CD4-positive, alpha-beta T cell treated with Interleukin-6 at 100 ng/mL for 8 hours (primary cell): ENCODE measurements at regions not wholly inside any gene's neighbourhood (a gene's known extent, or its start where the extent isn't known, plus 50 kb on each side); places are given as distances from the start of the nearest gene placed in this dataset.
A peak's percentile ranks its signal among the peaks of the same experiment; 100 is the strongest.
"Not testable (repeated sequence)": the region's sequence is repeated elsewhere in the genome, so short reads cannot be mapped to it uniquely, and the experiment has no call there.

Source experiments
- DNase-seq: peaks from one replicate; pipeline ENCODE4 v3.0.0-alpha.2; 2020; ENCODE audit warnings: mixed read lengths, low spot score

DNA sequence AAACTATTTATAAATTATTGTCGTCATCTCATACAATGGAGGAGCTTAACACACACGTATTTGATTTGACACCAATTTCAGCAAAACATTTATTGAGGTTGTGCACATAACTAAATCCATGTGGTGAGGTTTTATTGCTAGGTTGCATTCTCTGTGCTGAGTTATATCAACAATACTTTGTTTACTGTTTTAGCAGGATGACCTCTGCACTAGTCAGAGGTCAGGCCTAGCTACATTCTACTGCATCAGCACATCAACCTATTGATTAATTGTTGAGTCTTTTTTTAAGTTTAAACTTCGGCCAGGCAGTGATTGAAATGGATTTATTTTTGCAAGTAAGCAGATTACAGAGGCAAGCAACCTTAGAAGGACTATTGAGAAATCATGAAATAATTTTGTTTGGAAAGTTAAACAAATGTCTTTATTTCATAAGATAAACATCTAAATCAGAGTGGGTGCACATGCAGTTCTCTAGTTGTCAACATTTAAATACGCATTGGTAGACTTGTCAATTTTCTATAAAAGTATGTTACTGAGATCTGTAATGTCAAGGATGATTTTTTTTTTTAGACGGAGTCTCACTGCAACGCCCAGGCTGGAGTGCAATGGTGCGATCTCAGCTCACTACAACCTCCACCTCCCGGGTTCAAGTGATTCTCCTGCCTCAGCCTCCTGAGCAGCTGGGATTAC, 75.2 kb upstream of the CD28 start:
- DNase-seq, result no peak

DNA sequence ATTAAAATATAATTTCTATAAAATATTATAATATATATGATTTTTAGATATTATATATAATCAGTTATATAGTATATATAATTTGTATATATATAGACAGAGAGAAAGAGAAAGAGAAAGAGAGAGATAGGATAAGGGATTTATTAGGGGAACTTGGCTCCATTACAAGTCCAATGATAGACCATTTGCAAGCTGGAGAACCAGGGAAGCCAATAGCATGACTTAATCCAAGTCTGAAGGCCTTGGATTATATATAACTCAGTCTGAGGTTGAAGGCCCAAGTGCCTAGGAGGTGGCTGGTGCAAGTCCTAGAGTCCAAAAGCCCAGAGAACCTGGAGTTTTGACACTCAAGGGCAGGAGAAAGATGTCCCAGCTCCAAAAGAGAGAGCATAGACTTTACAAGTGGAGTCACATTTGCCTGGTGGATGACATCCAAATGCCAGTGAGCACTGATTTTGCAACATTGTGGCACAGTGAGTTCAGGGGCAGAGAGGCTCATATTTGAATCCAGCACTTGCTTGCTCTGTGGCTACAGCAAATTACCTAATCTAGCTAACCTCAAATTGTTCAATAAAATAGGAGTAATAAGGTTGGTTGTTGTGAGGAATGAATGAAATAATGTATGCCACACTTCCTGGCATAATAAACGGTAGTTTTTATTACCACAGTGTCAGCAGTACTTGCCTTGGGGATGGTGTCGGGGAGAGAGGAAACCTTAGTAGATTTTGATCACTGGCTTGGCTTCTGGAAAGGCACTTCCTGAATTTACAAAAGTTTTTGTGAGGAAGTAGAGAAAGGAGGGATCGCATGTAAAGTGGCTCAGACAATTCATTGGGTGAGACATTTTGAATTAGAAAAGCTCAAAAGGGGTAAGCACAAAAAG, 69.6 kb upstream of the CD28 start:
- no peak for DNase-seq

DNA sequence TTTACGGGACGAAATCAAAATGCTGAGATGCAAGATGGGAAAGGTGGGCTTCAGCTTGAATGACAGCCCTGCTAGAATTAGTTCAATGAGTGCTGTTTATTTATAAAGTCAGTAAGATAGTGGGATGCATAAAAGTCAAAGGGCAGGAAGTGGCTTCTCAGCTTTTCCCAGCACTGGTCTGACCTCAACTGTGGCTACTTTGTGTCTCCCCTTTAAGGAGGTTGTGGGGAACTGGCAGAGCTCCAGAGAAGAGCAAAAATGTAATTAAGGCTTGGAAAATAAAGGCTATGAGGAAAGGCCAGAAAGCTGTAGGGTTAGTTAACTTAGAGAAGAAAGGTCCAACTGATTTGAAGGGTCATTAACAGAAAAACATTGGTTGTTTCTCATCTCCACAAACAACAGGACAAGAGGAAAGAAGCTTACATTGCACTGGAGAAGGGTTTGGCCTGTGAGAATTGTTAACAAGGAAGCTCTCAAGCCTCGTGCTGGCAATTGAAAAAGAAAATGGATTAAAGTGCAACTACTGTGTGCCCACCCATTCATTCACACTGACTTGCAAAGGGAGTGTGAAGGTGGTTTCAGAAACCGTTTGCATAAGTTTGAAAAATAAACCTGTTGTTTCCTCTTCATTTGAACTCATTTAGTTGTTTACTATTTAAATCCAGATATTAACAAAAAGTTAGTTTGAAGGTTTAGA, 68.8 kb upstream of the CD28 start:
- no peak for DNase-seq

DNA sequence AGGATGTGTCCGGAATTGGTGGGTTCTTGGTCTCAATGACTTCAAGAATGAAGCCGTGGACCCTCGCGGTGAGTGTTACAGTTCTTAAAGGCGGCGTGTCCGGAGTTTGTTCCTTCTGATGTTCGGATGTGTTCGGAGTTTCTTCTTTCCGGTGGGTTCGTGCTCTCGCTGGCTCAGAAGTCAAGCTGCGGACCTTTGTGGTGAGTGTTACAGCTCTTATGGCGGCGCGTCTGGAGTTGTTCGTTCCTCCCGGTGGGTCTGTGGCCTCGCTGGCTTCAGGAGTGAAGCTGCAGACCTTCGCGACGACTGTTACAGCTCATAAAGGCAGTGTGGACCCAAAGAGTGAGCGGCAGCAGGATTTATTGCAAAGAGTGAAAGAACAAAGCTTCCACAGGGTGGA, 64.6 kb upstream of the CD28 start:
- DNase-seq, result not testable (repeated sequence)

DNA sequence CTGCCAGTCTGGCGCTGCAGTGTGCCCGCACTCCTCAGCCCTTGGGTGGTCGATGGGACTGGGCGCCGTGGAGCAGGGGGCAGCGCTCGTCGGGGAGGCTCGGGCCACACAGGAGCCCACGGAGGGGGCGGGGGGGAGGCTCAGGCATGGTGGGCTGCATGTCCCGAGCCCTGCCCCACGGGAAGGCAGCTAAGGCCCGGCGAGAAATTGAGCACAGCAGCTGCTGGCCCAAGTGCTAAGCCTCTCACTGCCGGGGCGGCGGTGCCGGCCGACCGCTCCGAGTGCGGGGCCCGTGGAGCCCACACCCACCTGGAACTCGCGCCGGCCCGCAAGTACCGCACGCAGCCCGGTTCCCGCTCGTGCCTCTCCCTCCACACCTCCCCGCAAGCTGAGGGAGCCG, 63.6 kb upstream of the CD28 start:
- DNase-seq, result not testable (repeated sequence)

DNA sequence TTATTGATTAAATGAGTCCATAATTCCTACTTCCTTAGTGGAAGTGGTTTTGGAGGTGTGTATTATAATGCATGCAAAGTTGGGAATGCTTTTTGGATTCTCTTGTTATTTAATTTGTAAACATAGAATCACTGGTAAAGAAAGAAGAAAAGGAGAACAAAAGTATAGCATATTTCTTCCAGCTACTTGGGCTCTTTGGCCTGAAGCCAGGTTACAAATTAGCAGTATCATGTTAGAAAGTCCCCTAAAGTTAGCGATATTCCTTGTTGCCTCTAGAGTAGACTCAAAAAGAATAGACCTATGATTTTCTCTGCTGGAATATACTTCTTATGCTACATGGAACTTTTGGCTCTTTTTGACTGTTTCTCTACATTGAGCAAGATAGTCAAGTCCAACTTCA, 60.6 kb upstream of the CD28 start:
- DNase-seq, result no peak

DNA sequence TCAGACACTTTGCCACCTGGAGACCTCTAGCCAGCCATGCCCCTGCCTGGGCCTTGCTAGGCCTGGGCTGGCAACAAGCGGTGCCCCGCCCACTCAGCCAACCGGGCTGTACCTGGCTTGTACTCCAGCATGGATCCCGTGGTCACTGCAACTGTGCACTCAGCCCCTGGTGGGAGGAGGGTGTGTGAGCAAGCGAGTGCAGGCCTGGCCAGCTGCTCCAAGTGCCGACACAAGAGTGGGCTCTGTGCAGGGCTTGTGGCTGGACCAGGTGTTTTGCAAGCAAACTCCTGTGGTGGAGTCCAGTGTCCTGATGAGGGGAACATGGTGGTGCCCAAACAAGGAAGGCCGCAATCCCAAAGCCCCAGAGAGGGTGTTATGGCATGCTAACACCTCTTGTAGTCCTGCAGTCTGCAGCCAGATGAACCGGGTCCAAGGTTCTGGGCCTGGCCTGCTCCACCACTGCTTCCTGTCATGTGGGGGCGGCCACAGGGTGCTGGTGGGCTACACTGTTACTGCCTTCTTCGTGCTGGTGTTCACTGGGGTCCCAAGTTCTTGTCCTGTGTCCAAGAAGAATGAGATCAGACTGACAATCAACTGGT, 60.1 kb upstream of the CD28 start:
- DNase-seq, result no peak

DNA sequence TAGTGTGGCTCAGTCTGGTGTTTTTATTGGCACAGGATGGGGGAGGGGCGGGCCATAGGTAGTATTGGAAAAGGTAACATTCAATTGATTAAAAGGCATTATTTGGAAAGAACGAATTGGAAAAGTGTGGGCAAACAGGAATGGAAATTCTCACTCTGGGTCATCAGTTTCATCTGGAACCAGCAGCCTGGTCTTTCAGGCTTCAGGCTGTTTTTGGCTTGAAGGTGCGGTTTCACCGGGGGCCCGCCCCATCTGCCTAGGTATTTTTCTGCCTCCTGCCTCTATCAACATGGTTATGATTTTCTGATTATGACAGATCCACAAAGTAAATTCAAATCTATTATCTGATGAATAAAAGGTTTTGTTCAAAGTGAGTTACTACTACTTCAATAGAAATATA, 59.5 kb upstream of the CD28 start:
- DNase-seq, result no peak

DNA sequence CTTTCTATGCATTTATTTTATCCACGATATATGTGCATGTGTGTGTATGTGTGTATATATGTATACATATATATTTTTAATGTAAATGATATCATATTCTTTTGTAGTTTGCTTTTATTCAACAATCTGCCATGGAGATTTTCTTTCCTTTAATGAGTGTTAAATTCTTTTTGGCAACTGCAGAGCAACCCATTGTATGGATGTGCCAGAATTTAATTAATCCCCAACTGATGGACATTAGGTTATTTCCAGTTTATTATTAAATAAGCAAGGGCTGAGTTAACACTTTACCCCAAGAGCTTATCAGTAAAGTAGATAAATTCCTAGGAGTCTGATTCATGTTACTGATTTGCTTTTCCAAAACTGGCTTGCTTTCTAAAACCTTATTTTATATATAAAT, 58.9 kb upstream of the CD28 start:
- no peak for DNase-seq

DNA sequence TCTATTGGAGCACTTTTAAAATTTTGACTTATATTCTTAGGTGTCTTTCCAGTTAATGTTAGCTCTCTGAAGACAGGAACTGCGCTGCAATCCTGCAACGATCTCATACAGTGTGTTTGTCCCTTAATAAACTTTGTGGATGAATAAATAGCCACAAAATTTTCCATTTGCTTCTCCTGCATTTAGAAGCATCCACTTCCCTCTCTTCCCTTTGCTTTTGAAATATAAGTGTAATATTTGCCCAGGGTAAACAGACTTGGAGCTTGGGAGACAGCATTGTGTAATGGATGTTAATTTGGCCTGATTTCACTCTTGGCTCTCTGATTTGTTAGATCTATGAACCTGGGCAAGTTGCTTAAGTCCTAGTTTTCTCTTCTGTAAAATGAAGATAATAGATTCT, 58.2 kb upstream of the CD28 start:
- DNase-seq, result no peak

DNA sequence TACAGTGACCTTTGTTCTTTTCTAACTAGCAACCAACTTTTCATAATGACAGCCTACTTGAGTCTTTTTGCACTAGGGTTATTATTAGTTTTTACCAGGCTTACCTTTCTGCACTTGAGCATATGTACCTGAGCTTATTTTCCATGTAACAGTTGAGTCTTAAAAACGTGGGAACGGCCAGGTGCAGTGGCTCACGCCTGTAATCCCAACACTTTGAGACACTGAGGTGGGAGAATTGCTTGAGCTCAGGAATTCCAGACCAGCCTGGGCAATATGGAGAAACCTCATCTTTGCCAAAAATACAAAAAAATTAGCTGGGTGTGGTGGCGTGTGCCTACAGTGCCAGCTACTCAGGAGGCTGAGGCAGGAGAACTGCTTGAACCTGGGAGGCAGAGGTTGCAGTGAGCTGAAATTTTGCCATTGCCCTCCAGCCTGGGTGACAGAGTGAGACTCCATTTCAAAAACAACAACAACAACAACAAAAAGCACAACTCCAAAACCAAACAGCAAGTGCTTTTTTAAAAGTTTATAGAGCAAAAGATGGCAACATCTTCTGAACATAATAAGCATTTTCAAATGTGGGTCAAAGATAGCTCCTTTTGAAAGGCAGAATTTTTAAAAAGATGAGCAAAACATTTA, 57.1 kb upstream of the CD28 start:
- no peak for DNase-seq

DNA sequence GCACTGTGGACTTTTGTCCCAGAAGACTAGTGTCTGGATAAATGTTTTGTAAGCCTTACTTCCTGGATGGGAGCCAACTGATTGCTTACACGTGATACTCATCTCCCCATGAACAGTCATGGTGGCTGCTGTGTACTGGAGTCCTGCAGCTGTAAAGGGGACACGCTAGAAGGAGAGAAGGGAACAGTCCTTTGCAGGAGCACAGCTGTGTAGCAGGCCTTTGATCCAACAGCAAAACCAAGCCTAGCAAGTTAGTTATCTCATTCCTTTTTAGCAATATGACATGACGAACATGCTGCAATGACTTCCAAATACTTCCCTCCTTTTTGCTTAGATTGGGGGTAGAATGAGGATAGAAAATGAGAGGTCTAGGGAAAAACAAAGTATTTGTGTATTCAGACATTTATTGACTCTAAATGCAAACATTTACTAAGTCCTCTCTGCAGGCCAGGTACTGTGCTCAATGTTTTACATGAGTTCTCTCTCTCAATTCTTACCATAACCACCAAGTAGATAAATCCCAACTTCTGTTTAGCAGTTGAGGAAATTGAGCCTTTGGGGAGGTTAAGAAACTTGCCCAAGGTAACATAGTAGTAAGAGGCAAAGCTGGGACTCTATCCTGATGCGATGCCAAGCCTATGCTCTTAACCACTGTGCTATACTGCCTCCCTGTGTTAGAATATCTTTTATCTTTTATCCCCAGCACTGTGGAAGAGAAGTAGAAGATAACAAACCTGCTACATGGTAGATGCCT, 55.4 kb upstream of the CD28 start:
- DNase-seq, result peak; percentile 28

DNA sequence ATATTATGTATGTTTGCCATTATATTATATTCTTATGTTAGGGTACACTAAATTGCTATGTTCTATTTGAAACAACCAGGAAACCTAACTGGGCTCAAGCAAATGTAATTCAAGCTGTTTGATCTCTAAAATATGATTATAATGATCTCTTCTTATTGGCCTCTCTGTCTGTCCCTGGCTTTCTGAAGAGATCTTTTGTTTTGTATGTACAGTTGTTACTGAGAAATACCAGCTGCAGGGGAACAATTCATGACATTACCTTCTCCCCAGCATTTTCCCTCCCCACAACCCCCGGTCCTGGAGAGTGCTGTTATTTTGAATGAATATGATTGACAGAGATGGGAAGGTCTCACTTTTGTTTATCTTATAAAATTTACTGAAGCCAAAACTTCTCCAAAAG, 54.8 kb upstream of the CD28 start:
- DNase-seq, result no peak

DNA sequence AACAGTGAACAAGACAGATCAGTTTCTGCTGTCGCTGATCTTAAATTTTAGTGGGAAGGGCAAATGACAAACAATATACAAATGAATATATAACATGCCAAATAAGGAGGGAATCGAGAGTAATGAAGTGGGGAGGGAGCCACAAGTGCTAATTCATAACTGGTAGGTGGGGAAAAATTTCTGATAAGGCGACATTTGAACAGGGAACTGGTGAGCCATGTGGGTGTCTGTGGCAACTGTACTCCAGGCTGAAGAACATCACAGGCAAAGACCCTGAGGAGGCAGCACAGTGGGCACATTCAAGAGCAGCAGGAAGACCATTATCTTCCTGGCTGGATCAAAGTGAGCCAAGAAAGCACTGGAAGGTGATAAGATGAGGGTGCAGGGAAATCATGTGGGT, 51.6 kb upstream of the CD28 start:
- no peak for DNase-seq

DNA sequence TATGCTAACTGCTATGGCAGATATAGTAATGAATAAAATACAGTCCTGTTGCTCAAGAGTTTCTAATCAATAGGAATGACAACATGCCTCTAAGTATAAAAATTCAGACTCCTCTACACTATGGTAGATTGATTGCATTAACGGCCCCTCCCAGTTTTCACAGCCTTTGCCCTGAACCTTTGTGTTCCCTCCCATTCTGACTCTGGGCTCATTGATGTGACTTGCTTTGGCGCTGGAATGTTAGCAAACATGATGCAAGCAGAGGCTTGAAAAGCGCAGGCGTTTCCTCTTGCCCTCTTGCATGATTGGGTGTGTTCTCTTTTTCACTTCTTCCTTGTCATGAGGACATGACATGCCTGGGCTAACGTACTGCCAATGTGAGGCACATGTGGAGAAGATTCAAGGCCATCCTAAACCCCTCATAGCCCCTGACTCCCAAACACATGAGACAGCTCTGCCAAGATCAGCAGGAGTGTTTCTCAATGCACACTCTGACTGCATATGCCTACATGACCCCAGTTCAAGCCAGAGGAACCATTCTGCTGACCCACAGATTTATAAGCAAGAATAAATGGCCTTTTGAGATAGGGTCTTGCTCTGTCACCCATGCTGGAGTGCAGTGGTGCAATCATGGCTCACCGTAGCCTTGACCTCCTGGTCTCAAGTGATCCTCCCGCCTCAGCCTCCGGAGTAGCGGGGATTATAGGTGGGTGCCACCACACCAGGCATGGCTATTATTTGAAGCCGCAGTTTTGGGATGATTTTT, 49.7 kb upstream of the CD28 start:
- no peak for DNase-seq
